Cardiac fibroblast (primary cell): ENCODE measurements at regions not wholly inside any gene's neighbourhood (a gene's known extent, or its start where the extent isn't known, plus 50 kb on each side); places are given as distances from the start of the nearest gene placed in this dataset.

Experiments used
- DNase-seq, 2 donors: peaks; one replicate each; pipeline versions ENCODE4 v3.0.0 to v3.0.0-alpha.2; 2010; ENCODE audit warnings: low read depth in 2 of 2
- H3K4me3 ChIP-seq, 2 donors: replicated peaks in 1 of 2; 1 replicate in 1 of 2; 2 replicates in 1 of 2; pipeline ENCODE4 v1.5.1; 2011; ENCODE audit warnings: low read depth in 2 of 2, low read length in 2 of 2, mild to moderate bottlenecking in 2 of 2, moderate library complexity in 1 of 2
- TF ChIP-seq, protein P1 (sequence below): IDR thresholded peaks from one replicate; pipeline ENCODE4 v1.5.1; 2011; ENCODE audit warnings: low read depth, mild to moderate bottlenecking, low read length, inconsistent platforms

DNA sequence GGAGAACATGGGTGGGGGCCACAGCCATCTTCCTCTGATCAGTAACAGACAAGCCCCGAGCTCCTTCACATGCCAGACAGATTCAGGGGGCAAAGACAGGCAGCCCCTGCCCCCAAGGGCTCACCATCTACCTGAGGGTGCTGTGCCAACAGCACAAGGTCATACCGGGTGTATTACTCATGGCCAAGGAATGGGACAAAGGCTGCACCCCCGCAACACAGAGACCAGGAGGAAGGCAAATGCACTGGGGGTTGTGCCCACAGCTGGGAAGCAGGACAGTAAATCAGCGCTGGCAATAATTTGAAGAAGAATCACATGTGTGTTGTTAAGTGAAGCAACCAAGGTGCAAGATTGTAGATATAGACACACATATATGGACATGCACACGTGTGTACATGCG lies 137.1 kb downstream of the C16orf95 start:
- no peak overlapping the region for H3K4me3 ChIP-seq
- TF ChIP-seq, protein P1, sequence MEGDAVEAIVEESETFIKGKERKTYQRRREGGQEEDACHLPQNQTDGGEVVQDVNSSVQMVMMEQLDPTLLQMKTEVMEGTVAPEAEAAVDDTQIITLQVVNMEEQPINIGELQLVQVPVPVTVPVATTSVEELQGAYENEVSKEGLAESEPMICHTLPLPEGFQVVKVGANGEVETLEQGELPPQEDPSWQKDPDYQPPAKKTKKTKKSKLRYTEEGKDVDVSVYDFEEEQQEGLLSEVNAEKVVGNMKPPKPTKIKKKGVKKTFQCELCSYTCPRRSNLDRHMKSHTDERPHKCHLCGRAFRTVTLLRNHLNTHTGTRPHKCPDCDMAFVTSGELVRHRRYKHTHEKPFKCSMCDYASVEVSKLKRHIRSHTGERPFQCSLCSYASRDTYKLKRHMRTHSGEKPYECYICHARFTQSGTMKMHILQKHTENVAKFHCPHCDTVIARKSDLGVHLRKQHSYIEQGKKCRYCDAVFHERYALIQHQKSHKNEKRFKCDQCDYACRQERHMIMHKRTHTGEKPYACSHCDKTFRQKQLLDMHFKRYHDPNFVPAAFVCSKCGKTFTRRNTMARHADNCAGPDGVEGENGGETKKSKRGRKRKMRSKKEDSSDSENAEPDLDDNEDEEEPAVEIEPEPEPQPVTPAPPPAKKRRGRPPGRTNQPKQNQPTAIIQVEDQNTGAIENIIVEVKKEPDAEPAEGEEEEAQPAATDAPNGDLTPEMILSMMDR = no peak
- DNase-seq = no peak

DNA sequence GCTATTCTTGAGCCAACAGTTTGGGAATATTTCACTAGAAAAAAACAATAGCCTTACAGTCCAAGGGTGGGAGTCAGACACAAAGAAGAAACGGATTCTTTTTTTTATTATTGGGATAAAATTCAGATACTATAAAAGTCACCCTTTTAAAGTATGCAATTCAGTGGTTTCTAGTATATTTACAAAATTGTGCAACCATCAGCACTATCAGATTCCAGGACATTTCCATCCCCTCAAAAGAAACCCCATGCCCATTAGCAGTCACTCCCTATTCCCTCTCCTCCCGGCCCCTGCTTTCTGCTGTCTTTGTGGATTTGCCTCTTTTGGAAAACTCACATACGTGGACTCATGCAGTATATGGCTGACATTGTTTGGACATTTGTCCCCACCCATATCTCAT lies 134.4 kb downstream of the C16orf95 start:
- H3K4me3 ChIP-seq = no peak overlapping the region
- TF ChIP-seq, protein P1 = no peak

DNA sequence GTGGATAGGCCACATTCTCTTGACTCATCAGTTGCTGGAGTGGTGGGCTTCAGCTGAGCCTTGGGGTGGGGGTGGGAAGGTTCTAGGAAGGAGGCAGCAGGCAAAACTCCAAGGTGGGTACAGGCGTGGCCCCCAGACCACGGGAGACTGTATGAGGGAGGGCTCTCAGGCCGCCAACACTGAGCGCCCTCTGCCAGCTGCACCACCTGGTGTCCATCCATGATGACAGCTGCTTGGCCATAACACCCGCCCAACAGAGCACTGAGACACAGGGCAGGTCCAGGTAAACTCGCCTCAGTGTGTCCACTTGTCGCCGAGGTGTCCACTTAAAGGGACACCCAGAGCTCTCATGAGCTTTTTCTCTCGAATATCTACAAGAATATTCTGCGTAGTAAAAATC lies 133.5 kb downstream of the C16orf95 start:
- no peak for DNase-seq
- H3K4me3 ChIP-seq = no peak overlapping the region
- TF ChIP-seq, protein P1 = no peak

More for the DNA sequence above, 134.4 kb downstream of the C16orf95 start:
- DNase-seq = no peak

DNA sequence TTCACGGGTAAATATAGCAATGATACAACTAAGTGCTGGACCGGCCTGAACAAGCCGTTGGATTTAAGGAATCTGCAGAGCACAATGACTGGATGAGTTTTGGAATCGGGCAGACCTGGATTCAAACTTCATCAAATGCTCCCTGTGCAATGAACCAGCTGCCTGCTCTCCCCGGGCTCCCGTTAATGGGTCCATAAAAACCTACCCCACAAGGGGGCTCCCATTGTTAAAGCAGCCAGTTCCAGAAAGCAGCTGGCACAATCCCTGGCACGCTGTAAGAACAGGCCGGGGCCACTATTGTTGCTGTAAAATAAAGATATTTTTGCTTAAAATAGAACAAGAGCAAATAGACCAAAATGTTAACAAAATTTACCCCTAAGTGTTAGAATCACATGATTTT lies 131.9 kb downstream of the C16orf95 start:
- TF ChIP-seq, protein P1 = no peak
- DNase-seq = no peak
- H3K4me3 ChIP-seq = no peak overlapping the region

DNA sequence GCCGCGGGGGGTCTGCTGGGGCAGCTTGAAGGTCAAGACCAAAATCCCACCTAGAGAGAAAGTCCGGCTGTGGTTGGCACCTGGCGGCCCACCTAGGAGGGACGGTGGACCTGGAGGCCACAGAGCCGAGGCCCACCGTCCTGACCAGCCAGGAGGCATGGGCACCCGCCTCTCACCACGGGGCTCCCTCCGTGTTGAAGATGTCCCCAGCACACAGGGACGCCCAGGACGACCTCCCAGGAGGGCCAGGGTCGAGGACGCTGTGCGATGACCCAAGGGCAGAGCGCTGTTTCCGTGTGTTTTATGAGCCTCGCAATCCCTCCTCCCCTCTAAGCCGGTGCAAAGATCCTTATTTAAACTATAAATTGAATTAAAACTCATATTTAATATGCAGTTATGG lies 131.2 kb downstream of the C16orf95 start:
- no peak overlapping the region for H3K4me3 ChIP-seq
- TF ChIP-seq, protein P1 = no peak
- DNase-seq = no peak

DNA sequence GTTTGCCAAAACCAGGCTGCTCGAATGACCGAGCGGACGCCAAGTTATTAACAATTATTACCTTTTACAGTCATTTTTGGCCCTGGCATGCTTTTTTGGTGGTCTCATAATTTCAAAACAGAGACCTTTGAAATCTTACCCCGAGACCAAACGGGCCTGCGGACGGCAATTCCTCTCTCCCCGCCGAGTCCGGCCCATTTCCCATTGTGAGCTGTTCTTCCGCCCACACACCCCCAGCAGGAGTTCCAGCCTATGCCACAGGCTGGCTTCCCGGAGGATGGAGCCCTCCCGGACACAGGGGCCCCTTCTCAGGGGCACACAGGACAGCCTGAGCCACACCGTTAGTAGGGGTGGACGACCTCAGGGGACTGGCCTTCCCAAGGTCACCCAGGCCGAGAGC lies 130.7 kb downstream of the C16orf95 start:
- DNase-seq = no peak
- H3K4me3 ChIP-seq = no peak overlapping the region
- TF ChIP-seq, protein P1 = no peak

DNA sequence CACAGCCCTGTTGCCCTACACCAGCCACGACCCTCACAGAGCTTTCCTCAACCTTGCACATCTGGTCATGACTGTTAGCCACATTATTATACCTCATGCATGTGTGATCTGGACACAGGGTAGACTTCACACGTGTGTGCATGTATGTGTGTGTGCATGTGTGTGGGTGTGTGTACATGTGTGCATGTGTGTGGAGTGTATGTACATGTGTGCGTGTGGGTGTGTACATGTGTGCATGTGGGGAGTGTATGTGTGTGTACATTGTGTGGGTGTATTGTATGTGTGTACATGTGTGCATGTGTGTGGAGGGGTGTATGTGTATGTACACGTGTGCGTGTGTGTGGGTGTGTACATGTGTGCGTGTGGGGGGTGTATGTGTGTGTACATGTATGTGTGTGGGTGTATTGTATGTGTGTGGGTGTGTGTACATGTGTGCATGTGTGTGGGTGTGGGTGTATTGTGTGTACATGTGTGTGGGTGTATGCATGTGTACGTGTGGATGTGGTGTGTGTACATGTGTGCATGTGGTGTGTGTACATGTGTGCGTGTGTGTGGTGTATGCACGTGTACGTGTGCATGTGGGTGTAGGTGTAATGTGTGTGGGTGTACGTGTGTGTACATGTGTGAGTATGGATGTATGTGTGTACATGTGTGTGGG lies 130.2 kb downstream of the C16orf95 start:
- TF ChIP-seq, protein P1 = no peak
- H3K4me3 ChIP-seq = no peak overlapping the region
- DNase-seq = no peak
